ENCODE measurements at regions not wholly inside any gene's neighbourhood (a gene's known extent, or its start where the extent isn't known, plus 50 kb on each side); places are given as distances from the start of the nearest gene placed in this dataset.

DNA sequence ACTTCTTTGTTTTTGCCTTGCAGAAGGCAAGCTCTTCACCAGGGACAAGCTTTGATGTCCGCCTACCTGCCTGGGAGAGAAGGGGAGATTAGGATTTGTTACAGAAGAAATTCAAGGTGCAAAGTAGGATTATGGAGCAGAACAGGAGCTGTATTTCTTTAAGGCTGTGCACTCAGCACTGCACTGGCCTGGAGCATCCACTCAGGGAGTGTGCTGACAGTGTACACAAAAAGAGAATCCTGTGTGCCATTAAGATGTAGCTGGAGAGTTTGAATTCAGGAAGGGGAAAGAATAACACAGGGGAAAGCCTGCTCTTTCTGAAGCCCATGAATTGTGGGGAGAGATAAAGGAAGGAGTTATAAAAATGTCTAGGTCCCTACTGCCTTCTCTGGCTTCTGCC is 137.7 kb upstream of the ETS2 start:
- H3K4me3 ChIP-seq (ENCODE audit: low read depth, low read length), result no peak overlapping the region
- TF ChIP-seq, protein P1, sequence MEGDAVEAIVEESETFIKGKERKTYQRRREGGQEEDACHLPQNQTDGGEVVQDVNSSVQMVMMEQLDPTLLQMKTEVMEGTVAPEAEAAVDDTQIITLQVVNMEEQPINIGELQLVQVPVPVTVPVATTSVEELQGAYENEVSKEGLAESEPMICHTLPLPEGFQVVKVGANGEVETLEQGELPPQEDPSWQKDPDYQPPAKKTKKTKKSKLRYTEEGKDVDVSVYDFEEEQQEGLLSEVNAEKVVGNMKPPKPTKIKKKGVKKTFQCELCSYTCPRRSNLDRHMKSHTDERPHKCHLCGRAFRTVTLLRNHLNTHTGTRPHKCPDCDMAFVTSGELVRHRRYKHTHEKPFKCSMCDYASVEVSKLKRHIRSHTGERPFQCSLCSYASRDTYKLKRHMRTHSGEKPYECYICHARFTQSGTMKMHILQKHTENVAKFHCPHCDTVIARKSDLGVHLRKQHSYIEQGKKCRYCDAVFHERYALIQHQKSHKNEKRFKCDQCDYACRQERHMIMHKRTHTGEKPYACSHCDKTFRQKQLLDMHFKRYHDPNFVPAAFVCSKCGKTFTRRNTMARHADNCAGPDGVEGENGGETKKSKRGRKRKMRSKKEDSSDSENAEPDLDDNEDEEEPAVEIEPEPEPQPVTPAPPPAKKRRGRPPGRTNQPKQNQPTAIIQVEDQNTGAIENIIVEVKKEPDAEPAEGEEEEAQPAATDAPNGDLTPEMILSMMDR (IDR thresholded peaks at IDR 0.05; ENCODE audit: low read depth, low read length, missing control alignments), result no peak
- DNase-seq (ENCODE audit: low read depth), result no peak

DNA sequence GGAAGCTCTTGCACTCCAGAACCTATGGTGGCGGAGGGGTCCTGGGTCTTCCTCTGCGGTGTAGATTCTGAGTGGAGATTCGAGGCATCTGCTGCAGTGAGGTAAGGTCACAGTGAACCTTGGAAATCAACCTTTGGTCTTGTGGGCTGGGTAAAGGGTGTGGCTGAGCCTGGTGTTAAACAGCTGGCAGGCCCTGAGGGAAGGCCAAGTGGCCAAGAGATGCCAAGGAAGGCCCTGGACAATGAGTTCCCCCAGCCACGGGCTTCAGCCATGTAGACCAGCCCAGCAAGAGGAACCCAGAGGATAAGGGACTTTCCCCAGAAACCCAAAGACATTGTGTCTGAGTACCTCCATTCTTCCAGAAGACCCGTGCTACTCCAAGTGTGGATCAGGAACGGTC is 137.2 kb upstream of the ETS2 start:
- TF ChIP-seq, protein P1 (IDR thresholded peaks at IDR 0.05; ENCODE audit: low read depth, low read length, missing control alignments), result no peak
- no peak for DNase-seq (ENCODE audit: low read depth)
- H3K4me3 ChIP-seq (ENCODE audit: low read depth, low read length), result no peak overlapping the region

DNA sequence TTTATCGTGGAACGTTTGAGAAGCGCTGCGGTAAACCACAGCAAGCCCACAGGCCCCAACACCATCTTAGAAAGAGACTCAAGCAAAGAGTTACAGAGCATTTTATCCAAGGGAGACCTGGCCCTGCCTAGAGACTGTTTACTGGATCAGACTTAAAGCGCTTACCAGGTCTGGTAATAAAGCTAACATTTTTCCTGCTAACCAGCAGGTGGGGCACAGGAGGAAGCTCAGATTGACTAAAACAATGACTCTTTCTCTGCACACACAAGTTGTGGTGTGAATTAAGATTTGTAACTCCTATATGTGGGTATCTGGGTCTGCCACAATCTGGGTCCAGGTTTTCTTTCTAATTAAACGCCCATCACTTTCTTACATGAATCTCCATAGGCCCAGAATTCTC is 136.5 kb upstream of the ETS2 start:
- TF ChIP-seq, protein P1 (IDR thresholded peaks at IDR 0.05; ENCODE audit: low read depth, low read length, missing control alignments), result peak; percentile 50
- no peak overlapping the region for H3K4me3 ChIP-seq (ENCODE audit: low read depth, low read length)
- DNase-seq (ENCODE audit: low read depth), result no peak

DNA sequence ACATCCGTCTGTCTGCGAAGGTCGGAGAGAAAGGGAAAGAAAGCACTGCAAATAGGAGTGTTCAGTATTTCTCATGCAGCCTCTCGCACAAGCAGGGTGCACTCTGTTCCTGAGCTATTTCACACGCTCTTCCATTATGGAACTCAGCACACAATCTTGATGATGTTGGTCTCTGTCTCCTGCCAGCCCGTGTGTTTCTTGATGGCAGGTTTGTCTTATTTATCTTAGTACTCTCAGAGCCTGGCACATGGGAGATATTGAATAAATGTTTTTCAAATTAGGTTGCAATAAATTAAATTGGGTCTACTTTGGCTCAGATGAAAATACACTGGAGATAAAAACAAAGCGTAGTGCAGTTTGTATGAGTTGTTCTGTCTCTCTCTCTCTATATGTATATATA is 134.9 kb upstream of the ETS2 start:
- TF ChIP-seq, protein P1 (IDR thresholded peaks at IDR 0.05; ENCODE audit: low read depth, low read length, missing control alignments), result no peak
- H3K4me3 ChIP-seq (ENCODE audit: low read depth, low read length), result no peak overlapping the region
- no peak for DNase-seq (ENCODE audit: low read depth)

DNA sequence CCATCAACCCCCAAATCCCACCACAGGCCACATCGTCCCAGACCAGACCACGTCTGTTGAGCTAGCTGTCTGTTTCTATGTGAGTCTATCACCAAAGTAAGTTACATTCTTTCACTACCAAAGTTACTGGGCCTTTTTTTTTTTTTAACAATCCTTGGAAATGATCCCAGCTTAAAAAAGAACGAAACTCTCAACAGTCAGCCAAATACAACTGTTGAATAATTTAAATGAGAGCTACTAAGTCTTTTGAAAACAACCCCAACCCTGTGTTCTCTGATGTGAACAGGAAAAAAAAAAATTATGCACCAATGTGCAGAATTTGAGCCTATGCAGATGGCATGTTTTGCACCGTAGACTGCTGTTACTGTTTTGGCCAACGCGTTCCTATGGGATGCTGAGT is 134.0 kb upstream of the ETS2 start:
- TF ChIP-seq, protein P1 (IDR thresholded peaks at IDR 0.05; ENCODE audit: low read depth, low read length, missing control alignments), result no peak
- DNase-seq (ENCODE audit: low read depth), result no peak
- no peak overlapping the region for H3K4me3 ChIP-seq (ENCODE audit: low read depth, low read length)

DNA sequence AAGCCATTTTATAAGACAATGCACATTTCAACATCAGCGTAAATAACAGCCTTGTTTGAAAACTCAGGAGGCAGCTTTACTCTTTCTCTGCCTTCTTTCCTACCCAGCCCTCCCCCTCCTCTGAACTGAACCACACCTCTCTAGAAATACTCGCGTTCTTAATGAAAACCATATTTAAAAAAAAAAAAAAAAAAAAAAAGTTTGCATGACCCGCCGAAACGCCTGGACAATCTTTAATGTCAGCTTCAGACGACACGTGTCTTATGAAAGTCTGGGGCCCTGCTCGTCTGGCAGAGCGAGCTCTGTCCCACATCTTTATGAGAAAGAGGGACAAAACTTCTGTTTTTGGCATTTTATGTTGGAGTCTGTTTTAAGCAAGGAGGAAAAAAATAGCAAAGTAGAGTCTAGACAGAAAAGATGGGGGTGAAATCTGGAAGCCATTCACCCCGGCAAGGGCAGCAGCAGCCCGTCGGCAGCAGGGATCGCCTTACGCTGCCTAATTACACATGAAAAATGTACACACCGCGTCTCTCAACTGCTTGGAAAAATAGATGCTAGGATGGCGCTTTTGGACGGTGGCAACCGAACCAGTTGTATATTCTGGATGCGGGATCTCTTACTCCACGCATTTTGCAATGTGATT is 130.4 kb upstream of the ETS2 start:
- TF ChIP-seq, protein P1 (IDR thresholded peaks at IDR 0.05; ENCODE audit: low read depth, low read length, missing control alignments), result no peak
- H3K4me3 ChIP-seq (ENCODE audit: low read depth, low read length), result no peak overlapping the region
- no peak for DNase-seq (ENCODE audit: low read depth)

DNA sequence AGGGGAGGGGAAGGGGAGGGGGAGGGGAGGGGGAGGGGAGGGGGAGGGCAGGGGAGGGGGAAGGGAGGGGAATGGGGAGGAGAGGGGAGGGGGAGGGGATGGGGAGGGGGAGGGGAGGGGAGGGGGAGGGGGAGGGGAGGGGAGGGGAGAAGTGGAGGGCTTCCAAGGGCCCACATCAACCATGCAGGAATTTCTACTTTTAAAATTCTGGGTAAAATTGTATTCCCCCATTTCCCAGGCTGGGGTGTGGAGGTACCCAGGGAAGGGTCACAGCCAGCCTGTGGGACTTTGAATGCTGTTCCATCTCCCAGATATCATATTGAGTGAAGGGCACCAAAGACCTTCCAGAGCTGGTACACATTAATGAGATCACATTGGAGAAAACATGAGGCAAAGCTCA is 126.9 kb upstream of the ETS2 start:
- H3K4me3 ChIP-seq (ENCODE audit: low read depth, low read length), result no peak overlapping the region
- no peak for DNase-seq (ENCODE audit: low read depth)
- TF ChIP-seq, protein P1 (IDR thresholded peaks at IDR 0.05; ENCODE audit: low read depth, low read length, missing control alignments), result no peak
